ENCODE measurements at regions not wholly inside any gene's neighbourhood (a gene's known extent, or its start where the extent isn't known, plus 50 kb on each side); places are given as distances from the start of the nearest gene placed in this dataset.
A peak's percentile ranks its signal among the peaks of the same experiment; 100 is the strongest.
"Not testable (repeated sequence)": the region's sequence is repeated elsewhere in the genome, so short reads cannot be mapped to it uniquely, and the experiment has no call there.

GRCh38 chr16:29094325-29094724 is 109.5 kb downstream of the LAT start:
- DNase-seq, H3K27ac Mint-ChIP-seq, H3K4me3 Mint-ChIP-seq, H3K4me1 Mint-ChIP-seq, H3K27me3 Mint-ChIP-seq, H3K9me3 Mint-ChIP-seq: not testable (repeated sequence)
- peak; percentile 88 for ATAC-seq

GRCh38 chr16:29089679-29090078 is 104.8 kb downstream of the LAT start:
- H3K4me1 Mint-ChIP-seq, H3K27me3 Mint-ChIP-seq, DNase-seq, H3K9me3 Mint-ChIP-seq, H3K4me3 Mint-ChIP-seq, ATAC-seq: not testable (repeated sequence)
- peak overlapping the region in 1 of 2 donors; percentile 19 for H3K27ac Mint-ChIP-seq

GRCh38 chr16:29087673-29088072 is 102.8 kb downstream of the LAT start:
- peak in 1 of 2 donors; percentile 32 for DNase-seq
- not testable (repeated sequence) for H3K27me3 Mint-ChIP-seq, H3K4me1 Mint-ChIP-seq, H3K9me3 Mint-ChIP-seq
- ATAC-seq, result peak; percentile 95
- Mint-ChIP-seq H3K4me3 (peak overlapping the region in 1 of 2 donors; percentile 50), H3K27ac (peak overlapping the region in 1 of 2 donors; percentile 72)

- ATAC-seq (peak; percentile 84), DNase-seq (peak; percentile 23 to 29)
- Mint-ChIP-seq H3K4me3 (peak overlapping the region; percentile 80 to 83), H3K27ac (peak overlapping the region; percentile 52 to 82)
- H3K27me3 Mint-ChIP-seq, H3K9me3 Mint-ChIP-seq, H3K4me1 Mint-ChIP-seq: not testable (repeated sequence)
Observed at GRCh38 chr16:29081829-29082639, 97.2 kb downstream of the LAT start.

GRCh38 chr16:29074554-29075402 is 89.9 kb downstream of the LAT start:
- Mint-ChIP-seq H3K4me1 (peaks cover 33% of the 10 kb centered on the region), H3K4me3 (peak overlapping the region; percentile 90 to 99), H3K27ac (peak overlapping the region; percentile 99 to 100)
- ATAC-seq (peak; percentile 98), DNase-seq (peak; percentile 41 to 64)
- H3K9me3 Mint-ChIP-seq, H3K27me3 Mint-ChIP-seq: not testable (repeated sequence)

- H3K27me3 Mint-ChIP-seq, H3K9me3 Mint-ChIP-seq, ATAC-seq: not testable (repeated sequence)
Observed at GRCh38 chr16:29062235-29062634, 77.4 kb downstream of the LAT start.

GRCh38 chr16:29061467-29061921 is 76.6 kb downstream of the LAT start:
- H3K27me3 Mint-ChIP-seq, DNase-seq, H3K4me3 Mint-ChIP-seq, H3K4me1 Mint-ChIP-seq, H3K9me3 Mint-ChIP-seq, ATAC-seq, H3K27ac Mint-ChIP-seq: not testable (repeated sequence)

More at GRCh38 chr16:29062235-29062634, 77.4 kb downstream of the LAT start:
- H3K27ac Mint-ChIP-seq, H3K4me1 Mint-ChIP-seq, DNase-seq, H3K4me3 Mint-ChIP-seq: not testable (repeated sequence)

- DNase-seq, H3K27ac Mint-ChIP-seq, H3K27me3 Mint-ChIP-seq, H3K9me3 Mint-ChIP-seq, ATAC-seq, H3K4me1 Mint-ChIP-seq, H3K4me3 Mint-ChIP-seq: not testable (repeated sequence)
Observed at GRCh38 chr16:29060022-29060810, 75.4 kb downstream of the LAT start.

GRCh38 chr16:29059575-29059974 is 74.7 kb downstream of the LAT start:
- H3K27ac Mint-ChIP-seq, DNase-seq, H3K9me3 Mint-ChIP-seq, H3K27me3 Mint-ChIP-seq, ATAC-seq, H3K4me3 Mint-ChIP-seq, H3K4me1 Mint-ChIP-seq: not testable (repeated sequence)
